HFFc6 (cell line): ENCODE measurements at regions not wholly inside any gene's neighbourhood (a gene's known extent, or its start where the extent isn't known, plus 50 kb on each side); places are given as distances from the start of the nearest gene placed in this dataset.

Experiments used
- DNase-seq: peaks from one replicate; pipeline ENCODE4 v3.0.0-alpha.2; 2018
- H3K27ac Mint-ChIP-seq: 2 replicates; pipeline ENCODE4 v1.8.0; 2020; ENCODE audit warnings: mild to moderate bottlenecking, mixed read lengths
- H3K27me3 Mint-ChIP-seq: 2 replicates; pipeline ENCODE4 v1.8.0; 2021; ENCODE audit warnings: mild to moderate bottlenecking, moderate library complexity, mixed read lengths; ENCODE audit not compliant: insufficient read depth
- H3K36me3 Mint-ChIP-seq: 2 replicates; pipeline ENCODE4 v1.8.0; 2021; ENCODE audit warnings: low read depth, mixed read lengths
- H3K4me1 Mint-ChIP-seq: 2 replicates; pipeline ENCODE4 v1.8.0; 2020; ENCODE audit warnings: low read depth, mixed read lengths
- H3K4me3 Mint-ChIP-seq: 2 replicates; pipeline ENCODE4 v1.8.0; 2020; ENCODE audit warnings: mild to moderate bottlenecking, moderate library complexity, mixed read lengths
- H3K9me3 Mint-ChIP-seq: 2 replicates; pipeline ENCODE4 v1.8.0; 2020; ENCODE audit warnings: mild to moderate bottlenecking, mixed read lengths
- TF ChIP-seq, protein P1 (sequence below): fragments of 200-600 bp; sonication (generic); IDR thresholded peaks from 2 replicates; pipeline ENCODE4 v1.5.0; 2021; ENCODE audit warnings: antibody characterized with exemption, mild to moderate bottlenecking

DNA sequence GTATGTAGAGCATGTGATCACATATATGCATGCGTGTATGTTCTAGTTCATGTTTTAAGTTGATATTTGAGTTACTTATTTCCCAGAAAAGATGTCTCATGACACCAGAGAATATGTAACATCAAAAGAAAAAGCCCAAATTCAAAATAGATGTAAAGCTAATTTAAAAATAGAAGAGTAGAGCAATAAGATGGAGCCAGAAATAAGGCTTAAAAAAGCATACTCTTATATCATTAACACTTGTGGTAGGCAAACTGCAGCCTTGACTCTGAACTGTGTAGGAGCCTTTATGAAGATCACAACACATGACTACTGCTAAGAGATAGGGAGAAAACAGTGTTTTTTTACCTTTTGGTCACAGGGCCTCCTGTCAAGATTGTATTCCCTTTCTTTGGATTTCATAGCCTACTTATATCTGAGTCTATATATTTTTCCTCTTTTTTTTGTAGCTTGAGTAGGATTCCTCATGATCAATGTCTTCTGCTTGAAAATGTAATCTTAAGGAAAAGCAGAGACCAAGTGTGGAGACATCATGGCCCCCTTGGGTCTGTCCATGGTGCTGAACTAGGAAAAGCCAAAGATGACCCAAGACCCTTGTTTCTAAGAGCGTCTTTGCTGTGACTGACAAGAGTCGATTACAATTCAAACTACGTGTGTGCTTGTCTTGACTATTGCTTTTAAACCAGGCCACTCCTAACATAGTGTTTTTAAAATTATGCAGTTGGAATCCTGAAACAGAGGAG, 390.4 kb downstream of the SHISA9 start:
- no peaks in the 10 kb centered on the region for H3K36me3 Mint-ChIP-seq
- H3K4me1 Mint-ChIP-seq, result no peaks in the 10 kb centered on the region
- no peak overlapping the region for H3K4me3 Mint-ChIP-seq
- TF ChIP-seq, protein P1, sequence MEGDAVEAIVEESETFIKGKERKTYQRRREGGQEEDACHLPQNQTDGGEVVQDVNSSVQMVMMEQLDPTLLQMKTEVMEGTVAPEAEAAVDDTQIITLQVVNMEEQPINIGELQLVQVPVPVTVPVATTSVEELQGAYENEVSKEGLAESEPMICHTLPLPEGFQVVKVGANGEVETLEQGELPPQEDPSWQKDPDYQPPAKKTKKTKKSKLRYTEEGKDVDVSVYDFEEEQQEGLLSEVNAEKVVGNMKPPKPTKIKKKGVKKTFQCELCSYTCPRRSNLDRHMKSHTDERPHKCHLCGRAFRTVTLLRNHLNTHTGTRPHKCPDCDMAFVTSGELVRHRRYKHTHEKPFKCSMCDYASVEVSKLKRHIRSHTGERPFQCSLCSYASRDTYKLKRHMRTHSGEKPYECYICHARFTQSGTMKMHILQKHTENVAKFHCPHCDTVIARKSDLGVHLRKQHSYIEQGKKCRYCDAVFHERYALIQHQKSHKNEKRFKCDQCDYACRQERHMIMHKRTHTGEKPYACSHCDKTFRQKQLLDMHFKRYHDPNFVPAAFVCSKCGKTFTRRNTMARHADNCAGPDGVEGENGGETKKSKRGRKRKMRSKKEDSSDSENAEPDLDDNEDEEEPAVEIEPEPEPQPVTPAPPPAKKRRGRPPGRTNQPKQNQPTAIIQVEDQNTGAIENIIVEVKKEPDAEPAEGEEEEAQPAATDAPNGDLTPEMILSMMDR, result no peak
- DNase-seq, result no peak
- H3K9me3 Mint-ChIP-seq, result peaks cover 10% of the 10 kb centered on the region
- no peak overlapping the region for H3K27ac Mint-ChIP-seq
- H3K27me3 Mint-ChIP-seq, result no peaks in the 10 kb centered on the region

DNA sequence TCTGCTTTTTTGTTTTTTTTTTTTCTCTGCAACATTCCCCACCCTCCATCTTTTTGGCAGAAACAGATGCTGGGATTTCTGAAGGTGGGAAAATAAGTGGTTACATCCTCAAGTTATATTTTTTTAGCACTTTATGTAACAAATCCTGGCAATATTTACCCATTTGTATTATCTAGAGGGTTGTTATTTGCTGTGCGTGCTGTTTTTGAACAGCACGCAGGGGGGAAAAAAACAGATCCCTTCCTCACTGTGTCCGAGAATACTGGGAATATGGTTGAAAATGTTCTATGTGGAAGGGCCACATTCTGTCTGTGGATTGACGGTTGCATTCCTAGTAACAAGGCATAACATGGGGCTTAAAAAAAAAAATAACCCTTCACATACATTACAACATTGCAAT, 394.8 kb downstream of the SHISA9 start:
- Mint-ChIP-seq H3K9me3 (peaks cover 5% of the 10 kb centered on the region), H3K27me3 (peaks cover 14% of the 10 kb centered on the region; the same call in 1 of the 2 replicates), H3K27ac (no peak overlapping the region), H3K36me3 (no peaks in the 10 kb centered on the region), H3K4me3 (no peak overlapping the region), H3K4me1 (no peaks in the 10 kb centered on the region)
- DNase-seq, result no peak
- TF ChIP-seq, protein P1, result no peak

DNA sequence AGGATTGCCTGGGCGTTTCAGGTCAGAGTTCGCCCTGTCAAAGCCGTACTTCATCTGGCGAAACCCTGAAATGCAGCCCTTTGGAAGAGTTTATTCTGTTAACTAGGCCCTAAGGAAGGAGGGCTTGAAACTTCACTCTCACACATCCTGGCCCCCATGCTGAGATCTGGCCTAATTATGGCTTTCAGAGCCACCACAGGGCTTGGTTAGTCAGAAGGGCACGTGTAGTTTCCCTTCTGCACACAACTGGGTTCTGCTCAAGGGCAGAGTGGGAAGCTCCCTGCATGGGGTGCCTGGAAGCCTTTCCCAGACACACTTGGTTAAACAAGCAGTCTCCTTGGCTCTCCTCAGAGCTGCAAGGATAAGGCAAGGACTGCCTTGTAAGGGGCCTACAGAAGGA, 397.3 kb downstream of the SHISA9 start:
- DNase-seq, result no peak
- no peaks in the 10 kb centered on the region for H3K36me3 Mint-ChIP-seq
- TF ChIP-seq, protein P1, result no peak
- H3K9me3 Mint-ChIP-seq, result no peaks in the 10 kb centered on the region; the same call in none of the 2 replicates
- H3K4me1 Mint-ChIP-seq, result no peaks in the 10 kb centered on the region
- H3K27ac Mint-ChIP-seq, result no peak overlapping the region
- peaks cover 14% of the 10 kb centered on the region; the same call in 1 of the 2 replicates for H3K27me3 Mint-ChIP-seq
- H3K4me3 Mint-ChIP-seq, result no peak overlapping the region

DNA sequence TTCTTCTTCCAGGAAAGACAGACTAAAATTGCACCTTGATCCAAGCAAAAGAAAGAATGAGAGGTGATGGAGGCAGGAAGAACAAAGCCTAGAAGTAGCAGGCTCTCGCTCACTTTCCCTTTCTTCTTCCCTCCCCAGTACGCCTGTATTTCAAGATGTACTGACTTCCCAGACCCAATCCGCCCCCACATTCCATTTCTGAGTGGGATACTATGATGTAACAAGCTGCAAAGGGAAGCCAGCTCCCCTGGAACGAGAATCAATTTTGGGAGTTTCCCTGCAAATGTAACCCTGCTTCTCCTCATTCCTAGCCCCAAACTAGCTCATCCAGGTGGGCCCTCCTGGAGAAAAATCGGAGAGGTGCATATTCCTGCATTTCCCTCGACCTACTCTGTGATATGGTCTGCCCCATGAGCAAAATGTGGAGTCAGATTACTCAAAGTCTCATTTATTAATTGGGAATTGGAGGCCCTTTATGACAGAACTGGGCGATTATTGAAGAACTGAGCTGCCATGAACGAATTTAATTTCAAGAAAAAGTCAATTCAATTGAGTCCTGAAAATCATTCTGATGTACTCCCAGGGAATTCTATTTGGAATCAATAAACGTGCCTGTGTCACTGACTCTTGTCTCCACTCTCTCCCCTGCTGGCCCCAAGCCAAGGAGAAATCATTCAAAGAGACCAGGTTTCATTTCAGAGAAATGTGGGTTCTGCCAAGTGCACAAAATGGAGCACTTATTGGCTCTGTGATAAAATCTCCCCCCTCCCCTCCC, 398.9 kb downstream of the SHISA9 start:
- TF ChIP-seq, protein P1, result no peak
- H3K27ac Mint-ChIP-seq, result no peak overlapping the region
- DNase-seq, result no peak
- no peaks in the 10 kb centered on the region; the same call in 1 of the 2 replicates for H3K9me3 Mint-ChIP-seq
- peaks cover 14% of the 10 kb centered on the region; the same call in 1 of the 2 replicates for H3K27me3 Mint-ChIP-seq
- H3K36me3 Mint-ChIP-seq, result no peaks in the 10 kb centered on the region
- no peak overlapping the region for H3K4me3 Mint-ChIP-seq
- no peaks in the 10 kb centered on the region for H3K4me1 Mint-ChIP-seq

DNA sequence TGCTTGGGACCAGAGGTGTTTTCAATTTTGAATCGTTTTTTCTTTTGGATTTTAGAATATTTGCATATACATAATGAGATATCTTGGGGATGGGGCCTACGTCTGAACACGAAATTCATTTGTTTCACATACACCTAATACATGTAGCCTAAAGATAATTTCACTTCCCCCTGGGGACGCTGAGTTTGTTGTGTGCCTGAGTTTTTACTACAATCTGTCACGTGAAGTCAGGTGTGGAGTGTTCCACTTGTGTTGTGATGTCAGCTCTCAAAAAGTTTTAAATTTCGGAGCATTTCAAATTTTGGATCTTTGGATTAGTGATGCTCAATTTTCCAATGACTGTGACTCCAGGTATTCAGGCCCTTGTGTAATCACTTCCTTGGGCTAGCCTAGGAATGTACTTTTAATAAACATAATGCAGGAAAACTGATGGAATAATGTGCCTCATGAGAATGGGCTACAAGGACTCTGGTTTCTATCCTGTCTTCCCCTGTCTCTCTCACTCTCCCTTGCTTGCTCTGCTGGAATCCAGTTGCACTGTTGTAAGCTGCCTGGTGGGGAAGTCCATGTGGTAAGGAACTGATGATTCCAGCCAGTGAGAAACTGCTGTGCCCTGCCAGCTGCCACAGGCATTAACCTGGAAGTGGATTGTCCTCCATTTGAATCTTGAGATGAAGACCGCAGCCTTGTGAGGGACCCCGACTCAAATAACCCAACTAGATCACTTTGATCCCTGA, 403.8 kb downstream of the SHISA9 start:
- TF ChIP-seq, protein P1, result no peak
- no peaks in the 10 kb centered on the region; the same call in 1 of the 2 replicates for H3K27me3 Mint-ChIP-seq
- H3K36me3 Mint-ChIP-seq, result no peaks in the 10 kb centered on the region
- no peak overlapping the region for H3K27ac Mint-ChIP-seq
- no peaks in the 10 kb centered on the region; the same call in 1 of the 2 replicates for H3K4me1 Mint-ChIP-seq
- H3K9me3 Mint-ChIP-seq, result no peaks in the 10 kb centered on the region
- DNase-seq, result no peak
- H3K4me3 Mint-ChIP-seq, result no peak overlapping the region
